ELR (cell line): ENCODE measurements at regions not wholly inside any gene's neighbourhood (a gene's known extent, or its start where the extent isn't known, plus 50 kb on each side); places are given as distances from the start of the nearest gene placed in this dataset.

Source experiments
- DNase-seq: peaks from one replicate; pipeline ENCODE4 v3.0.0-alpha.2; 2015; ENCODE audit warnings: low read depth

DNA sequence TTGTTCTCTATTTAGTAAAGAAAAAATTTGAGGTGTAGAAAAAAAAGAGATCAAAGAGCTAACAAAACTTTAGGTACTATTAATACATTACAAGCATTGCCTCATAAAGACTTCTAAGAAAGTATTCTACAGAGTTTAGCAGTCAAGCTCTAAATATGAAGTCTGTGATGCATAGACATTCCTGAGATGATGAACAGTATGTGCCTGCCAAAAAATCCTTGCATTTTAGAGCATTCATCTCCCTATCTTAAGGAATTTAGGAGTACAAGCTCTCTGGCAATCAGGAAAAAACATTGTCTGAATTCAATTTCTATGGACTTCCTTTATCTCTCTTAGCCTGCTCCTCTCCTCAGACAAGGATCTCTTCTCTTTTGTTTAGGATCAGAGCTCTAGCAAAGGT lies 202.6 kb upstream of the LRFN5 start:
- DNase-seq: no peak

DNA sequence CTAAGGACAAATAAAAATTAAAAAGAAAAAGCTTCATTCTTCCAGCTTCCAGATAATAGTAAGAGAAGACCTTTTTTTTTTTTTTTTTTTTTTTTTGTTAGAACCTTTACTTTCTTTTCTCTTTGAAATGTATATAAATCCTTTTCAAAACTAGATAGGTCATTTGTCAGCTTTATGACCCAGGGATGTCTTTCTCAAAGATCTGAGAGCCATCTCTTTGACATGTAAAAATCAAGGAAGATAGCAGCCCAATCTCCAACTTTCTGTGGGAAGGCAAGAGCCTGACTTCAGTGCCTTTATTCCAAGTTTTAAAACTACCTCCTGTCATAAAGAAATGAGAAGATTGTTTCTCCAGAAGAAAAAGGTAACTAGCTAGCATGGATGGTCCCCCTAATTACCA lies 203.3 kb upstream of the LRFN5 start:
- DNase-seq: no peak

DNA sequence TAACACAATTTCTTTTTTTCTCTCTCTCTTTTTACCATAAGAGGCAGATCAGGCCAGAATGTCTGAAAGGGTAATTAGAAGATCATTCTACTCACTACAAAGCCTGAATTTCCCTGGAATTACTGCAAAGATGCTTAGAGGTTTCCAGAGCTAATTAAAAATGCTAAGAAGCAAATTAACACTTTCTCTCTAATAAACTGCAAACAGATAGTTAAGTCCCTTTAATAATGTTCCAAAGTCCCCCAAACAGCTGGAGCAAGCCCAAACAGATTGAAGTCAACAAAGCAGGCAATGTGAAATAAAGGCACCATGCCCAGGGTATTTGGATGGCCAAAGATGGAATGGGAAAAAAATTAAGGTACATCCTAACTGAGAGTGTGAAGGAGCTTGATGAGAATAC lies 208.8 kb upstream of the LRFN5 start:
- no peak for DNase-seq

DNA sequence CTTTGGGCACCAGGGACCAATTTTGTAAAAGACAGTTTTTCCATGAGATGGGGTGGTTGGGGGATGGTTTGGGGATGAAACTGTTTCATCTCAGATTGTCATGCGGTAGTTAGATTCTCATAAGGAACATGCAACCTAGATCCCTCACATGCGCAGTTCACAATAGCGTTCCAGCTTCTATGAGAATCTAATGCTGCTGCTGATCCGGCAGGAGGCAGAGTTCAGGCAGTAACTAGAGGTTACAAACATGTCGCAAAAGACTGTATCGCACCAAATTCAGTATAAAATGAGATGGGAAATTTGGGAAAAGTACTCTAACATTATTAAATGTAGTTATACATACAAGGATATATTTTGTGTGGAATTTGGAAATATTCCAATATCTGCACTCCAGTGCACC lies 213.2 kb upstream of the LRFN5 start:
- no peak for DNase-seq

DNA sequence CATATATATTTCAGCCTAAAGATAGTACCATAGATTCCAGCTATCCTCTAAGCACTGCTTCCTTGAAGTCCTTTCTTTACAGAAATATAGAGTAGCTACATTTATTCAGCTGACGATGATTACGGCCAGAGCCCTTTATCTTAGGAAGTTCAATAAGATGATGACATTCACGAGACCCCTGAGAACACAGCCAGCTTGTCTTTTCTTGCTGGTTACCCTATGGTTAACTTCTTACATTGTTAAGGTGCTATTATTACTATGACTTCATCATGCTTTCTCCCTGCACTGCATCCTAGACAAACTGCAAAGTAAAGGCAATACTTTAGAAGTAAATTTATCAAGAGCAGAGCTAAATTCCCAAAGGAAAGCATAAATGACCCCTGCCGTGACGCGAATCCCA lies 214.4 kb upstream of the LRFN5 start:
- DNase-seq: no peak

DNA sequence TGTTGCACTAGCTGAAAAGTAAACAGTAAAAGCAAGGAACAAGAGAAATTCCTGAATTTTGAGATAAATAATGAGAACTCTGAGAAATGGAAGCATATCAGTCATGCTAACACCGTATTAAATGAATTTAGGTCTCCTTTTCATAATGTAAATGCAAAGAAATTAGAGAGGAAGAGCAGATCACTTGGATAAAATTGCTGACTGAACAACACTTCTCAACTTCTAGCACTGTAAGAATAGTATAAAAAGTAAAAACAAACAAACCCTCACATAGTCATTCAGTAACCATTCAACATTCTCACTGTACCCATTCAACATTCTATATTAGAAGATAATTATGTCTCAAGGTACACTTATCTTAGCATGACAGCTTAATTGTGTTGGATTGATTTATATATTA lies 217.3 kb upstream of the LRFN5 start:
- DNase-seq: no peak

DNA sequence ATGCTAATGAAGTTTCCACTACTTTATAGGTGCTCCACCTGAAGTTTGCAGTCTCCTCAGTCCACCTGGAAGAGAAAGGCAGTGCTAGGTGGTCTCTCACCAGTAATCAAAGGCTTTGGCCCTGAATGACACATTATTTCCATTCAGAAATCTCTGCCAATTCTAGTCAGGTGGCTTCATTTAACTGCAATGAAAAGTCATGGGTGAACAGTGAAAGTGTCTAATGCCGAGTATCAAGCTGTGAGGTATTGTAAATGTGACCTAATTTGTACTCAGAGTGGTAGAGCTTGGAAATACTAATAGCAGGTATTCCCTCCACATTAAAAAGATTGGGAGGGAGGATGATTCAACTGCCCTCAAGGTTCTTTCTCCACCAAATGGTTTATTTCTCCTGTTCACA lies 220.9 kb upstream of the LRFN5 start:
- DNase-seq: no peak

DNA sequence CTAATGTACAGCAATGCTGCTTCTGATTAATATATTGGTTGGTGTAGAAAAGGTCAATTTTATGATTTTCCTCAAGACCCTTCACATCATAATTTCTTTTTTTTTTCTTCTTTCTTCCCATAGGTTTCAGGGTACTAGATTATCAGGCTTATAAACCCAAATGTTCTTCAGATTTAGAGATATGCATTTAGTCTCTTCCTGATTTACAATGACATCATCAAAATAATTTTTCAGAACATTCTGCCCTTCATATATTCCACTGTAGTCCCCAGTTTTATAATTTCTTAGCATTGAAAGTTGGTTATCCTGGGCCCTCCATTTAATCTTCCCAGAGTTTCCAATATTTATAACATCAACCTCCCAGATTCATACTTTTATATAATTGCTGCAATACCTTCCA lies 226.7 kb upstream of the LRFN5 start:
- no peak for DNase-seq

DNA sequence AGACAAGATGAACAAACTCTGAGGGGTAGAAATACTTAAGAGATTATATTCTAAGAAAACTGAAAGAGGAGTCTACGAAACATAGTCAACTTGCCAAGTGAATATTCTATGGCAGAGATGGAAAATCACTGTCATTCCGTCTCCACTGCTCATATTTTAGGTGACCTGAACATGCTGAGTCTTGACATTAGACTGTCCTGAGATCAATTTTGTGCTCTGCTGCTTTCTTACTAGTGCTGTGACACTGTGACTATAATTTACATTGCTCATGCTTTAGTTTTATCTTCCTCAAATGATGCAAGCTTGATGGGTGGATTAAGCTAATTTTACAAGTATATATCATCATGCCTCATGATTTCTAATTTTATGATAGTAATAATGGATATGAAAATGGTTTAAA lies 228.2 kb upstream of the LRFN5 start:
- DNase-seq: no peak

DNA sequence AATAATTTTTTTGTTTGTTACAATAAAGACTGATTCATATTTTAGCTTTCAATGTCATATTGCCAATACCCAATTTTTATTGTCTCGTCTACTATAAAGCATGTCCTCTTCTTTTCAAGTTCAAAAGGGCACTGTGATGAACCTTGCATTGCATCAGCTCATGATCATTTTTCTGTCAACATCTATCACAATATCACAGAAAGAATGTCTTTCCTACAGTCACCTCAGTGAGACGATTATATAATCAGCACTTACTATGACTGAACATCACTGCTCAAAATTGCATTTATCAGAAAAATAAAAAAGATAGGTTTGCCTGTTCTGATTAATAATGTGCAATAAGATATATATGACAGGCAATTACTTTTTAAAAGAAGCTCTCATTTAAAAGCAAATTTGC lies 228.7 kb upstream of the LRFN5 start:
- no peak for DNase-seq

DNA sequence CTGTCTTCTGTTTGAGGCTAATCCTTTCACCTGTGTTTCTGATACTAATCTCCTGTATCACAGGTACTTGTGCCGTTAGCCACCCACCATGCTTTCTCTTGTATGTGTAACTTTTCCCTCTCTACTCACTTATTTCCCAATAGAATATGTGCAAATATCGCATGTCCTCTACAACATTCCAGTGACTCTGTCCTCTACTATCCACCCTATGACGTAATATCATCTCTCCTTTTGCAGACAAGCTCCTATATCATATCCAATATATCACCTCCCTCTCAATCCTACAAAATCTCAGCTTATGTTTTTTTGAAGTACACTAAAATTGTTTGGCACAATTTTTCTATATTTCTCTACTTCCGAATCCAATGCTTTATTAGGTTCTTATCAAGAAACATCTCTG lies 232.6 kb upstream of the LRFN5 start:
- no peak for DNase-seq

DNA sequence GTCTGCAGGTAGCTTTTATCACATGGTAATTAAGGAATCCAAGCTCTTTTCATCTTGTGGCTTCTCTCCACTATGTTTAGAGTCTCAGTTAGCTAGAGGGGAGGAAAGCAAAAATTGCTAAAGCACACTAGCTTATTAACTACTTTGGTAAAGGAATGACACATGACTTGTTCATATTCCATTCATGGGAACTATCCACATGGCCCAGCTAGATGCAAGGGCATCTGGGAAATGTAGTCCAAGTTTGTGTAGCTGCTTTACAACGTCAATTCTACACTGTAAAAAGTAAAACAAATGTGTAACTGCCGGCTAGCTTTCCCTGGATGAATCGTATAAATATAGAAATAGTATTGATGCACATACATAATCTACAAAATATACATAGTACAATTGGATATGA lies 244.5 kb upstream of the LRFN5 start:
- DNase-seq: peak; percentile 11

DNA sequence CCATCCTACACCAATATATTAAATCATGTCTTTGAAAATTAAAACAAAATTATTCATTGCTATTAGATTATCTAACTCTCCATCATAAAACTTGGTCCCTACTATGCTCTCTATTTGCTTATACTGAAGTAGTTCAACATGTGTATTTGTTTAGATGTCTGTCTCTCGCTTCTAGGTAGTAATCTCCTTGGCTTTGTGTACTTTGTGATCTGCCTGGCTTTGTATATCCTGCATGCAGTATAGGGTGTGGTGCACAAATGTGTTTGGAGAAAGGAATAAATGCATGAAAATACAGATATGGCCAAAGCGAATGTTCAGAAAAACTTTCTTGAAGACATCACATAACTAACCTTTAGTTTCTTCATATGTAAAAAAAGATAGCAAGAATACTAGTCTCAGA lies 246.6 kb upstream of the LRFN5 start:
- no peak for DNase-seq

DNA sequence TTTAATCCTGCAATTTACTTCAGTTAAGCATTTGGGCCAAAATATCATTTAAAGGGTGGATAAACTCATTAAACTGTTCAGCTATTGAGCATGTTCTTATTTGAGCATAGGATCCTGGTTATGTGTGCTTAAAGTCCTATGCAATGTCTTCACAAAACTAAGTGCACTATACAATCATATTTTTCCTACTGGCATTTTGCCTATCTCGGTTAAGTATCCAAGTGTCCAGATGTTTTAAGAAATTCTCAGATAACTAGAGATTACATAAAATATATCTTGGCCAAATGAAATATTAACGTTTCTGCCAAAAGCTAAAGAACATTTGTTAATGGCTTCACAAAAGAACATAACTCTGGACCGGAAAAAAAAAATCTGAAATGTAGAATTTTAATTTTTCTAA lies 250.8 kb upstream of the LRFN5 start:
- no peak for DNase-seq

DNA sequence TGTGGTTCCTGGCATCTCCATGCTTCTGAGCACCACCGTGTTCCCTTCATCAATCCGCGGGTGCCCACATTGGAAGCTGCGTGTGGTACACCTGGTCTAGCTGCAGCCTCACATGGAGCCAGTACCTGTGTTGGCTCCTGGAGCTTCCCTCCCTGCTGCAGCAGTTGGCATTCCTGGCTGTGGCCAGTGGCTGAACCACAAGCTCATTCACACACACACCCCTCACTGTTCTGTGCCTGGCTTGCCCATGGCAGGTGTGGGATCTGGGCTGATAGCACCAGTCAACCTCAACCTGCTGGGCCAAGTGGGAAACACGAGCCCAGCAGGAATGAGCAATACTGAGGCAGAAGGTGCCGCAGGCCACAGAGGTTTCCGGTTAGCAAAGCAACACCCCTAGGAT lies 256.2 kb upstream of the LRFN5 start:
- DNase-seq: no peak

DNA sequence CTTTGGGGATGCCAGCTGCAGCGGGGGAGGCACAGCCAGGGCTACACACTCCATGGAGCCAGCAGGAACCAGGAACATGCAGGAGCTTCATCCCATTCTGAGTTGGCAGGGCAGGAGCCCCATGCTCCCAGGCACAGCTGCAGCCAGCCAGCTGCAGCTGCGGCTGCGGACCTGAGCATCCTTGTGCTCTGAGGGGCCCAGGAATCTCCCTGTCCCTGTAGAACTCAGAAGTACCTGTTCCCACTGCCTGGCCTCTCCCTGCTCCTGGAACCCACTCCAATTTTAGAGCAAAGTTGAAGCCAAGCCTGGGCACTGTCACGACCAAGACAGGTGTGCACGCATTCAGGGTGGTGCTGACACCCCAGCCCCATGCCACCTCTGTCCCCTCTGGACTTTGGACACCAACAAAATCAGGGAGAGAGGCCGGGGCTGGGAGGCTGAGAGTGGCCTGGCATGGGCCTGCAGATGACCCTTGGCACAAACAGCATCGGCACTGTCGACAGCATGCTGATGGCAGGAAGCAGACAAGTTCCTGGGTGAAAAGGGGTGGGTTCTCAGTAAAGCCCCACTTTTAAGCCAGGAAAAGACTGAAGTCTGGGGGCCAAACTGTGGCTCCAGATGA lies 257.3 kb upstream of the LRFN5 start:
- no peak for DNase-seq

DNA sequence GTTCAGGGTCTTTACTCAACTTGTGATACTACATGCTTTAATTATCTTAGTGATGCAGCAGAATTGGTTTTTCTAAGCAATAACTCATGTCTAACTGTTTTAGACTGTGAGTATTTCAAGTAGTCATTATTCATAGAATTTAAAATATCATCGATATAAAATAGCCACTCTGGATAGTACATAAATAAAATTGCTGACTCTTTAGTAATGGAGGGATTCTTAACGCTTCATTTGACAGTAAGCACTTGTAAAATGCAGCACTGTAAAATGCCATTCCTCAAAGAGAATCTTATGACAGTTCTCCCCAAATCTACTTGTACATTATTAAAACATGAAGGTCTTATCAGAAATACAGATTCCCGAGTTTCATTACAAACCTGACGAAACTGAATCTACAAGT lies 262.8 kb upstream of the LRFN5 start:
- no peak for DNase-seq

DNA sequence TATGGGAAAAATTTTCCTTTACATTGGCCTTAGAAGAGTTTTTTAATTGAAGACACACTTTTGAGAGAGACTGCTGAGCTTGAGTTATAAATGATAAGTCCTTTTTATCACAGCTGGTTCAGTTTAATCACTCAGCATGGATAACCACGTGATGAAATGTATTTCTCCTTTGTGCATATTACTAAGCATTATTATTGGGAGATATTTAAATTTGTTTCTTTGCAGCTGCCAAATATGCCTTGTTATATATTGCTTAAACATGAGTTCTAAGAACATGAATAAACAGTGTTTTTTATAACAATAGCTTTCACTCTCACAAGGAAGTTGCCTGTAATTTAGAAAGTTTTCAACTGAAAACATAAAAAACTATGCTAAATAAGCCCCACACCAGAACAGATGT lies 293.5 kb upstream of the LRFN5 start:
- no peak for DNase-seq

DNA sequence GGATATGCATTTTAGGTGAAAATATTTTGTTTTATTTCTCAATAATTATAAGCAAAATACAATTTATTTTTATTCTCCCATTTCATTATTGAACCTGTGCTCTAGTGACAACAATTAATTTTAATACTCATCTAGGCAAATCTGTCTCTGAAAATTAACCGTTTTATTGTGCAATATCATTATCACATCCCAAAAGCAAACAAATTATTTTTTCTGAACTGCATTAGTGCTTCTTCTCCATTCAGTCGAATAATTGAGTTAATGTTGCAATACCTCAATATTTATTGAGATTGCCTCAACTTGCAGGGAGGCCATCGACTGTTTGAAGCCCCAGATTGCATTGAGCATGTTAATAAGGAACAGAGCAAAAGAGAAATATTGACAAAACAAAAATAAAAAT lies 303.2 kb upstream of the LRFN5 start:
- DNase-seq: no peak

DNA sequence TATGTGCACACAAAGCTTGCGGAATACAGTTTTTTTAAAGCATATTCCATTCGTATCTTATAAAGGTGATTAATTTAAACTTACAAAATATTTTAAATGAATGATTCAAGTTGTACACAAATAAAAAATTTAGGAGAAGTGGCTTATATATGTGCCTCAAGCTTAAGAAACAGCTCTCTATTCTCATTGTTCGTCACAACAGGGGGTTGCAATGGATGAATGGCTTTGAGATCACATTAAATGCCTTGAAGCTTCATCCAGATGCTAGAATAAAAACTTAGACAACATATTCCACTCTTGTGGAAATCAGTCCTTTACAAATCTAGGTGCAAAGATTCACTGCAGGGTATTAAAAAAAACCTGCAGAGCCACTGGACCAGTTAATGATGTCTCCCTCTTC lies 303.9 kb upstream of the LRFN5 start:
- DNase-seq: no peak

DNA sequence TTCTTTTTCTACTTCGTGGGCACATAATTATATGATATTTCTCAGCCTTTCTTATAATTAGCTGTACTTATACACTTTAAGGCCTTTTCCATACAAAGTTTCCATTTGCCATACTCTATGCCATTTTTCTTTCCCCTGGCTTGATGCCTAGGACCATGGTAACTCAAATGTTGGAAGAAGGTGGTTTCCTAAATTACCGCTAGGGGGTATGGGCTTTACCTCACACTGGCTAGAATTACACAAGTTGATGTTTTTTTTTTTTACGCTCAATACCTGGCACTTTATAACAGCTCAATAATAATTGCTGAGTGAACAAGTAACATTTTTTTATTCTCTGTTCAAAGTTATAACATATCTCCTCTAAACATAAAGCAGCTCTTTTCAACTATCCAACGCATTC lies 306.8 kb upstream of the LRFN5 start:
- DNase-seq: no peak

DNA sequence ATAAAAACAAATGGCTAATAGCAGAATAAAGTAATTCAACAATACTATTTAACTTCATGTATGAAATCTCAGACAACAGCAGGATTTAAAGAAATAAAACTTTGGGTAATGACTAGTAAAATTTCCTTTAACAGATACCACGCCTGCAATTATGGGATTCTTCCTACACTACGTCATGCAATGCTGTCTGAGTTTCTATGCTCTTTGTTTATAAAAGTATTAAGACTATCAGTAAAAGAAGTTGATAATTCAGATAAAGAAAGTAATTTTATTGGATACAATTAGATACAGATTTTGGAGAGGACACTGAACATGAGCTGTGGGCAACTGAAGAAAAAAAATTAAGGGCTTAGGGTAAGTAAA lies 308.4 kb upstream of the LRFN5 start:
- DNase-seq: peak; percentile 1

DNA sequence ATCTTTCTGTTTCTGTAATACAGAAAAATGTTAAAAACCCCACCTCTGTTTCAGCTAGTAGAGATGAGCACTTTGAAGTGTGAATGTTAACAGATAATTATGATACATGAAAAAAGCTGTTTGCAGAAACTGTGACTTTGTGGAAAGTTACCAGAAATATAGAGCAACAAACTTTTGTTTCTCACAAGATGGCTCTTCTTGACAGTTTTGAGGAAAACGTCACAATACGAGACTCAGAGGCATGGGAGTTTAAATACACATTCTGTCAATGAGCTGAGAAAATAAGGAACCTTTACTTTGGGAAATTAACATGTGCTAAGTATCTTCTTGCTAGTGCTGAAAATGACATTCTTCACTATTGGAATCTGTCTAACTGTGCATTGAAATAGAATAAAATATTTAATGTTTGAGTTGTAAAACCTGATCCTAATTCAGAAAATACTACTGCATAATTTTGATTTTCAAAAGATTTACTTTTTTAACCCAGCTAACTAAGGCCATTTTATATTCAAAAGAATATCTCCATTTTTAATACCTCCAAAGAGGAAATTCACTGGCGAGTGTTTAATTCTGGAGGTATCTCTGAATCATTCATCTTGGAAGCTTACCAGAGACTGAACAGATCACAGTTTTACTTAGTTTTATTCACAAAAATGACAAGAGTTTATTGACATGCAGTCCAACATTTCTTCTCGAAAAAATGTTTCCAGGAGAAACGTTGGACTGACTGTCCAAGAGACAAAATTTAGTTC lies 308.9 kb upstream of the LRFN5 start:
- peak; percentile 19 for DNase-seq

DNA sequence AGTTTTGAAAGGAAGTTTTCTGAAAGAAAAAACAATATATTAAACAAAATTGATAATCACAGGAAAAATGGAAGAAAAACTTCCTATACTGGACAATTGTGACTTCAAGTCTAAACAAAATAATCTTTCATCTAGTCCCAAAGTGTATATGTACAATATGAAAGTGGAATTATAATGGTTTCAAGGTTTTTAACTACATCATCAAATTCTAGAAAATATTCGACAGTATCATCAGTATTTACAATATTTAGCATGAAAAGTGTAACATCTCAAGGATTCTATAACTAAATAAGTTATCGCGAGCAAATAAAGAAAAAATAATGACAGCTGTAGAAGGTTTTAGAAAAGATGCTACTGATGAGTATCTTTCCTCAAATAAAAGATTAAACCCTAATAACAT lies 310.9 kb upstream of the LRFN5 start:
- DNase-seq: no peak
